IPS-NIHi11 (cell line): ENCODE measurements at regions not wholly inside any gene's neighbourhood (a gene's known extent, or its start where the extent isn't known, plus 50 kb on each side); places are given as distances from the start of the nearest gene placed in this dataset.

Source experiments
- DNase-seq: peaks from one replicate; pipeline ENCODE4 v3.0.0; 2012; ENCODE audit warnings: mixed read lengths, low spot score

DNA sequence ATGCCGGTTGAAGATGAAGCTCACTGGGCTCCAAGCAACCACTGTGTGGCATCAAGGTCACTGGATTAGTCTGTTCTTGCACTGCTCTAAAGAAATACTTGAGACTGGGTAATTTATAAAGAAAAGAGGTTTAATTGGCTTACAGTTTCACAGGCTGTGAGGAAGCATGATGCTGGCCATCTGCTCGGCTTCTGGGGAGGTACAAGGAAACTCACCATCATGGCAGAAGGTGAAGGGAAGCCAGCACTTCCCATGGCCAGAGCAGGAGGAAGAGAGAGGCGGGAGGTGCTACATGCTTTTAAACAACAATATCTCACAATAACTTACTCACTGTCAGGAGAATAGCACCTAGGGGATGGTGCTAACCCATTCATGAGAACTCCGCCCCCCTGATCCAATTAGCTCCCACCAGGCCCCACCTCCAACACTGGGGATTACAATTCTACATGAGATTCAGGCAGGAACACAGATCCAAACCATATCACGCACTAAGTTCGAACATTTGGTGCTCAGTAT lies 109.7 kb upstream of the MGAT5 start:
- DNase-seq: no peak

DNA sequence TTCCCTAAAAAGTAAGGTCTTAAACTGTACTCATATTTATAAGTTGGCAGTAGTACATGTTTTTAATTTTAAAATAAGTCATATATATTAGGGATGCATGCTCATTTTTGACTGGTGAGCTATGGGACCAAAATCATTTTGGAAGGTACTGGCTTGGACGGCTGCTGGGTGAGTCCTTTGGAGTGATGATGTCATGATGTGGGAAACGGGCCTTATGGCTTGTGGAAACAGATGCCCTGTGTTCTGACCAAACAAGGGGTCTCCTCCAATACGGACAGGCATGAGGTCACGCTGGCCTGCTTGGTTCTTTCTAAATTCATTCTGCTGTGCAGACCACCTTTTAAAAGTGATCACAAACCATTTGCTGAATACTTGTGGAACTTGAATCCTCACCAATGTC lies 109.2 kb upstream of the MGAT5 start:
- no peak for DNase-seq

DNA sequence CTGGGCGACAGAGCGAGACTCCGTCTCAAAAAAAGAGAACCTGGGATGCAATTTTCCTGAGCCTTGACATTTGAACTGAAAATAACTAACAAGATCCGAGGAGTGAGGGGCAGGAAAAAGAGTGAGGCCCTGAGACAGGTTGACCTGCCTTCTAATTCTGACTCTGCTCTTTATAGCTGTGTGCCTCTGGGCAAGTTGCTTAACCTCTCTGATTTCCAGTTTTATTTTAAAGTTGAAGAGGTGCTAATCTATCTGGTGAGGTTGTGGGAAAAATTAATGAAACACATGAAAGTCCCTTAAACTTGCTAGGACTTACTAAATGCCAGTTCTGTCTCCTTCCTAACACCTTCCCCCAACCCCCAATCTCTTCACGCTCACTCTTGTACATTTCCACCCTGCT lies 108.4 kb upstream of the MGAT5 start:
- DNase-seq: no peak

DNA sequence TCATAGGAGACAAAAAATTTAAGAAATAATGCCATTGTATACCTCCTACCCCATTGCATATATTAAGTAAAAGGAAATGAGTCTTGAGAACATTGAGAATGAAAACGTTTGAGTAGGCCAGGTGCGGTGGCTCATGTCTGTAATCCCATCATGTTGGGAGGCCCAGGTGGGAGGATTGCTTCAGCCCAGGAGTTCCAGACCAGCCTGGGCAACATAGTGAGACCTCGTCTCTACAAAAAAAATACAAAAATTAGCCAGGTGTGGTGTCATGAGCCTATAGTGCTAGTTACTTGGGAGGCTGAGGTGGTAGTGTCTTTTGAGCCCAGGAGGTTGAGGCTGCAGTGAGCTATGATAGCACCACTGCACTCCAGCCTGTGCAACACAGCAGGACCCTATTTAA lies 107.7 kb upstream of the MGAT5 start:
- DNase-seq: no peak

DNA sequence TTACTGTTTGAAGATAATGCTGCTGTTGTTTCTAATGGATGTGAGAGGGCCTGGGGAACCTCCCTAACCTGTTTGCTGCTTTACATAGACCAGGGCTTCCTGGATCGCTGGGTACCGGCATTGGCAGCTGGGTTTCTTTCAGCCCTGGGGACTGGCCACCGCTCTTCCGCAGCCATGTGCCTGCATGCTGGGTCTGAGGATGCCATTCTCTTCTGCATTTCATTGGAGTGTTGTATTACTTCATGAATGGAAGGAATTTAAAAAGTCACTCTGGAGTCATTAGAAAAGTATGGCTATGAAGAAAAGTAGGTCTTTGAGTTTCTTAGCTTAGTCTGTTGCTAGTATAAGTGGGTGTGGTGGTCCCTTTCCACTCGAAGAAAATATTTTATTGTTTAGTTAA lies 107.3 kb upstream of the MGAT5 start:
- DNase-seq: no peak

DNA sequence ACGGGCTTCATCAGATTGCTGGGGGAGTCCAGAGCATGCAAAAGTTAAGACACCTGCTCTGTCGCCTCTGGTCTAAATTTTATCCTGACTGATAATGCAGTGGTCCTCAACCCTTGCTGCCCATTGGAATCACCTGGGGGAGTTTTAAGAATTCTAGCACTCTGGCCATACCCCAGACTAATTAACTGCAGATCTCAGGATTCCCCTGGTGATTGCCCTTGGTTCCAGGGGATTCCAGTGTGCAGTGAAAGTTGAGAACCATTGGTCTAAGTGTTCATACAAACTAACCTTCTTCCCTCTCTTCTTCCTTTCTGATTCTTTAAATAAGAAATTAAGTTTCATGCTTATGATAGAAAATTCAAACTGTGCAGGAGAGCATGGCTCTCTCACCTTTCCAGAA lies 105.7 kb upstream of the MGAT5 start:
- DNase-seq: no peak

DNA sequence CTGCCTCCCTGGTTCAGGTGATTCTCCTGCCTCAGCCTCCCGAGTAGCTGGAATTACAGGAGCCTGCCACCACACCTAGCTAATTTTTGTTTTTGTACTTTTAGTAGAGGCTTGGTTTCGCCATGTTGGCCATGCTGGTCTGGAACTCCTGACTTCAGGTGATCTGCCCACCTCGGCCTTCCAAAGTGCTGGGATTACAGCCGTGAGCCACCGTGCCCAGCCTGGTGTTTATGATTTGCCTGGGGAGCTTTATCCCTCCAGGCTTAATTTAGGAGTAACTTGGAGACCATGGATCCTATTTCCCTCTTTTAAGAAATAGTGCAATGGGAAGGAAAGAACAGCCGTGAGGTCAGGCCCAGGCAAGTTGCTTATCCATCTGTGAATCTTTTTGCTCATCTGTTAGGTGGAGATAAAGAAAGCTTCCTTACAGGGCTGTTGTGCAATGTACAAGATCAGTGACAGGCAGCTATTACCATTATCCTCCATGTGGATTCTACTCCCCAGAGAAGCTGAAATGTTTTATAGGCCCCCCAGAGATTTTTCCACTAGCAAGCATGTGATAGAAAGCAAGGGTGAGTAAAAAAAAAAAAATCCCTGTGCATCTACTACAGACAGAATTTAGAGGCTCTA lies 104.9 kb upstream of the MGAT5 start:
- DNase-seq: no peak

DNA sequence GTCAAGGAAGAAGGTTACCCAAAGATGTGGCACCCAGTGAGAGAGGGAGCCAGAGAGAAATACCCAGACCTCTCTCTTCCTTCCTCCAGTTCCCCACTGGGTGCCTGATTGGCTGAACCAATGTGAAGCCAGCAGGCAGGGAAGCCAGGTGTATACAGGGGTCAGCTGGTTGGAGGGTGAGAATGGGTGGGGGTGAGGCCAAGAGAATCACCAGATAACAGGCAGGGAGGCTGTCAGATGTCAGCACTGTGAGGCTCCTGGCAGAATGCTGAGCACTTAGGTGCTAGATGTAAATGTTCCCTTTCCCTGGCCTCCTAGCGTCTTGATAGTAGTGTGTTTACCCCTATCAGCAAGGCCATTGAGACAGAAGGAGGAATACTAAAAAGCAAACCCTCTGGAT lies 104.0 kb upstream of the MGAT5 start:
- no peak for DNase-seq

DNA sequence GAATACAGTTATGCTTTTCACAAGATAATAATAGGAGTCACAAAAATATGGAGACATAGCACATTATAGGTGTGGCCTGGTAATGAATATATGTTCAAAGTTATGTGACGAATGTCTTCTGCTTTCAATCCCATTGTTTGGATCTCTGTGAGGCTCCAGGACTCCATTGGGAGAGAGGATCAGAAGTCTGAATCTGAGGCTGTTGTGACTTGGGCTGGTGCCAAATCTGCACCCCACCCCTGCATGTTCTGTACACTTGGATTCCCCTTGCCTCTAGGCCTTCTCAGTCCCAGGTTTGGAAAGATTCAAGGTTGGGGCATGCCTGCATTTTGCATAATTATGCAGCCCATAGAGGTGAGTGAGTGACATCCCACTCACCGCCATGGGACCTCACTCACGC lies 103.1 kb upstream of the MGAT5 start:
- DNase-seq: no peak

DNA sequence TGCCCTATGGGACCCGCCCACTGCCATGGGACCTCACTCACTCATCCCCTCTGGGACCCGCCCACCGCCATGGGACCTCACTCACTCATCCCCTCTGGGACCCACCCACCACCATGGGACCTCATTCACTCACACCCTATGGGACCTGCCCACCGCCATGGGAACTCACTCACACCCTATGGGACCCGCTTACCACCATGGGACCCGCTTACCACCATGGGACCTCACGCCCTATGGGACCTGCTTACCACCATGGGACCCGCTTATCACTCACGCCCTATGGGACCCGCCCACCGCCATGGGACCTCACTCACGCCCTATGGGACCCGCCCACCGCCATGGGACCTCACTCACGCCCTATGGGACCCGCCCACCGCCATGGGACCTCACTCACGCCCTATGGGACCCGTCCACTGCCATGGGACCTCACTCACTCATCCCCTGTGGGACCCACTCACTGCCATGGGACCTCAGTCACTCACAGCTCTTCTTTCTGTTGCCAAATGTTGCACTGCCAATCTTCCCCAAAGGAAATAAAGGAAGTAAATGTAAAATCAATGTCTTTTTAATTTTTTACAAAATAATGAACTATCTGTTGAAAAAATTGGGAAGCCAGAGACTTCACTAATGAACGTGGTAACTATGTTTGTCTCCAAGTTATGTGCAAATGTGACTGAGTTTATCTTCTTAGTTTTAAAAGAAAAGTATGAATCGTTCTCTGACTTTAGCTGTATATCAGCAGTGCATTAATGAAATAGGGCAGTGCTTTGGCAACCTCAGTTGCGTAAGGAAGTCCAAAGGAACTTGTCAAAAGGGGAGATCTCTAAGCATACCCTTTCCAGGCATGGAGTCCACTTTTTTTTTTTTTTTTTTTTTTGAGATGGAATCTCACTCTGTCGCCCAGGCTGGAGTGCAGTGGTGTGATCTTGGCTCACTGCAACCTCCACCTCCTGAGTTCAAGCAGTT lies 101.5 kb upstream of the MGAT5 start:
- no peak for DNase-seq

DNA sequence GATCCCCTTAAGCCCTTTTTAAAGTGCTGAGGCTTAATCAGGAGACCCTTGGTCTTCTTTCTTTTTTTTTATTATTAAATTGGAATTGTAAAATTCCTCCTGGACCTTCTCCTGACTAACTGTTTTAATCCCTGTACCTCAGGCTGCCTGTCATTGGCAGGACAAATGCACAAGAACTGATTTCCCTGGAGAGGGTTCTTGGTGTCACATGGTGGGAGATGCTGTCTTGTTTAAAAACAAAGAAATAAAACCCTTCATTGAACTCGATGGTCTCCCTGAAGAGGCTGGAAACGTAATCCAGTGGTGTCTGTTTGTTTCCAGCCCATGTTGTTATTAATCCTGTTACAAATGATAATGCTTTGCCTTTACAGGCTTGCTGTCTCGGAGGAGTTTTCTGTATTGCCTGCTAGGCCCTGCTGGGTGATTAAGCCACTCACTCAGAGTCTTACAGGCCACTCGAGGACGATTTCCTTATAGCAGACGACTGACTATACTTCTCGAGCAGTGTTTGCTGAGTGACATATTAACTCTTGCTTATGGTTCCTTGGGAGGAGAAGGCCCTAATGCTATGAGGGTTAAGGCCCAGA lies 100.5 kb upstream of the MGAT5 start:
- DNase-seq: no peak

DNA sequence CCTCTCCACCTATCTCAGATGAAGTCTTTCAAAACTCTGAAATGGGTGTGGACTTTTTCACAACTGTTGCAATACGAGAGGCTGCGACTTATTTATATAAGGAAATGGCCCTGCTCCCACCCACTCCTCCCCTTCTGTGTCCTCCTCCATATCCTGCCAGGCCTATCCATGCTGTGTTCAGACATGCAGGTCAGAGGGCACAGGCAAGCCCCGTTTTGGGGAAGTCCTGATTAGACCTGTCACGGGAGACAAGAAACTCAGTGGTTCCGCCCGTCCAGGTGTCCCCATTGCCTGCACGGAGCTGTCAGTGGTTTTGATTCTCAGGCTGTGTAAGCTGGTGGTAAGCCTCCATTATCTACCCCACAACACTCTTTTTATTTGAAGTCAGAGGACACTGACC lies 99.6 kb upstream of the MGAT5 start:
- DNase-seq: no peak

DNA sequence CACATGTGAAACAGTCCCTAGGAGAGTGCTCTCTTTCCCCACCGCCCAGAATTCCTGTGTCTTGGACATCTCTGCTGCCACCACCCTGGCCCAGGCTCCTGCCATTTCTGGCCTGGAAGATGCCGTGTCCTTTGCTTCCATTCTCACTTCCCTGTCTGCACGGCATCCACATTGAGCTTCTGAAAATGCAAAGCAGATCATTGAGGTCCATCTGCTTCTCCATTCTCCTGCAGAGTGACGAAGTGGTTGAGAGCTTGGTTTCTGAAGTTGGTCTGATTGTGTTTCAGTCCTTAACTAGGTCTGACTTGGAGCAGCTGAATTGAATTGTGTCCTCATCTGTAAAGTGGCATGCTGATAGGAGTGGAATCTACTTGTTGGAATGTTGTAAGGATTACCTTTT lies 98.7 kb upstream of the MGAT5 start:
- DNase-seq: no peak

DNA sequence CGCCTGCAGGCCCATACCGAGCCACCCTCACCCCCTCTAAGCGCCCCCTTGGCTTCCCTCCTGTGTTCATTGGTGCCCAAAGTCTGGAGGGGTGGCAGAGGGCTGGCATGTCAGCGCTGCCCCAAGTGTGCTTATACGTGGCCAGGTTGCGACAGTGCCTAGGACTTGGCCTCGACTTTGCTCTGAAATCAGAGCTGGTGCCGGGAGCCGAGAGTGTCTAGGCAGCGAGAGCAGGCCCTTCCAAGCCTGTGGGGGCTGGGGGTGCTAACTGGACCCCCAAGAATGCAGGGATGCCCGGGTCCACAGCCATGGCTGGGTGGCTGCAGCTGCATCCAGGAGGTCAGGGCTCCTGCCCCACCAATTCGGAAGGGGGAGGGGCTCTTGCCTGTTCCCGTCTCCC lies 95.6 kb upstream of the MGAT5 start:
- no peak for DNase-seq

DNA sequence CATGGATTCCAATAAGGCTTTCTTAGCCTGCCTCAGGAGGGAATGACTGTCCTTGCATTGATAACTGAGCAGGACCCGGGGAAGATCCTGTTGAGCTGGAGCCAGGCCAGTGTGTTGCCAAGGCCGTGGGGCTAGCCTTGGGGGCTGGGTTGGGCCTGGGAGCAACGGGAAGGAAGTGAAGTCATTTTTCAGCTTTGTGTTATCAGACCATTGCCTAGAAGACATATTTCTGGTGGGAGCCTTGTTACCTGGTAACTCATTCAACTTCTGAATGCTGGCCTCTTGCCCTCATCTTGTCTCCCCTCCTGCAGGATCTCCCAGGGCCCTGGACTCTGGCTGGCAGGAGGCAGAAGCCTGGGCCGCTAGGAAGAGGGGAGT lies 92.7 kb upstream of the MGAT5 start:
- no peak for DNase-seq

DNA sequence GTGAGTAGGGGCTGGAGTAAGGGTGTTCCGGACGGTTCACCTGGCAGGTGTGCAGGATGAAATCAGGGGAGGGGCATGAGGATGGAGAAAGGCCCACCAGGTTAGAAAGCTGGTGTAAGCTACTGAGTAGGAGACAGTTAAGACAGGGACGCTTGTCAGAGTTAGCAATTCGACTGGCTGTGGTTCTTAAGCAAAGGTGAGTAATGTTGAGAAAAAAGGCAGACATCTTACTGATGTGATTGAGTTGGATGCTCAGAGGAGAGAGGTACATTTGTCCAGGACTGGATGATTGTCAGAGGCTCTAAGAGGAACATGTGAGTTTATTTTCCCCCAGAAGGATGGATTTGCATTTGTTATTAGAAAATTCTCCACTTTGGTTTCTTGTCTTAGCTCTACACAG lies 90.5 kb upstream of the MGAT5 start:
- DNase-seq: no peak

DNA sequence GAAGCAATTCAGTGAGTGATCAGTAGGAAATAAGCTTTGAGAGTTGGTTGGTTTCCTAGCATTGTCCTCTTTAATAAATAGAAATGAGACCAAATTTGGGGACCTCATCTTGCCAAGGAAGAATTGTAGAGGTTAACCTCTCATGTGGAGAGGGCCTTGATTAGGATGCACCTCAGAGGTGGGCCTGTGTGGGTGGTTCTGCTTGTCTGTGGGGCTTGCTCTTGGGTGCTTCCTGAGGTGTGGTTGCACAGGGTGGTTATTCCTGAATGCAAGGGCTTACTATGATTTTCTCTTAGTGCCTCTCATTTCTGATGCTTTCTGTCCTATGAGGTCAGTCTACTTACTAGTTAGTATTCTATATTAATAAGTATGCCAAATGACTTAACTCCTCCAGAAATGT lies 89.6 kb upstream of the MGAT5 start:
- no peak for DNase-seq

DNA sequence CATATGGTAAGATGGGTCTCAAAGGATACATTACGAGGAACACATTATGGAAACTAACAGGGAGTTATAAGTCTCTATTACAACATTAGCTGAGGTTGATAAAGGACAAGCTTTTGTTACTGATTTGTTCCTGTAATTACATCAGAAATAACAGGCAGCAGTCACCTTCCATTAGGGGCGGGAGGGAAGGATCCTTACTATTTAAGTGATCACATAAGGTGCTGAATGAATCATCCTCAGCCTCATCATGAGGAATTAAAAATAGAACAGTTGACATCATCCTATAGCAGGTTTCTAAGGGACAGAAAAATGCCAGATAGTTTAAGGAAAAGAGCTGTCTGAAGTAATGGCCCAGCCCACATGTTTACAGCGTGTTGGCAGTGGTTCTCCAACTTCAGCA lies 86.9 kb upstream of the MGAT5 start:
- DNase-seq: no peak

DNA sequence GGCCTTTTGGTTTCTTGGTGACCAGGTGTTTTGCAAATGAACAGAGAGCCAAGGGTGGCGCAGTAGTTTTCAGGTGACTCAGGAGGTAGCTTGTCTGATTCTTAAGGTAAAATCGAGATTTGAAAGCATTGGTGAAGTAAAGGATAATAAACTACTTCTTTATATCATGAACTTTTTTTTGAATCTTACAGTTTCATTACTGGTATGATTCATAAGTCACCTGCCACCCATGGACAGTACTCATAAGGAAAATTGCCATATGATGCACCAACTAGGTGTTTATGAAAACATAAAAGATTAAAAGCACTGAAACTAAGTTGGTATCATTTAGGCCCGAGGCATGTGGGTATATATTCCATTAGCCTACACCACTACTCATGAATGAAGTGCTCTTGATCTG lies 84.1 kb upstream of the MGAT5 start:
- DNase-seq: no peak

DNA sequence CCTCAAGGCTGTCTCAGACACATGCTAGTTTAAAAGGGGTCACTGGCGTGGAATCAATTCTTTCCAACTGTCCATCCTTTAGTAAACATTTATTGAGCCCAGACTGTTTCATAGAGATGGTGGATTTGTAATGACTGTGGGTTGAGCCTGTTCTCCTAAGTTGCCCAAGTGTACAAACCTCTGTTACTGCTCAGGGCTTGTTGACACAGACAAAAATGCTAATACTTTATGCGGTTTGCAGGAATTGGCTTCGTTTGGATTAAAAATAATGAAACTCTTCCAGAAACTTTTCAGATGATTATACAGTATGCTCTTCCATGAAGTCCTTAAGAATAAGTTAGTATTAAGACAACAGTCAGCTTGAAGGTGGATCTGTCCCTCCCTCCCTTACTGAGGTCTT lies 83.6 kb upstream of the MGAT5 start:
- no peak for DNase-seq

DNA sequence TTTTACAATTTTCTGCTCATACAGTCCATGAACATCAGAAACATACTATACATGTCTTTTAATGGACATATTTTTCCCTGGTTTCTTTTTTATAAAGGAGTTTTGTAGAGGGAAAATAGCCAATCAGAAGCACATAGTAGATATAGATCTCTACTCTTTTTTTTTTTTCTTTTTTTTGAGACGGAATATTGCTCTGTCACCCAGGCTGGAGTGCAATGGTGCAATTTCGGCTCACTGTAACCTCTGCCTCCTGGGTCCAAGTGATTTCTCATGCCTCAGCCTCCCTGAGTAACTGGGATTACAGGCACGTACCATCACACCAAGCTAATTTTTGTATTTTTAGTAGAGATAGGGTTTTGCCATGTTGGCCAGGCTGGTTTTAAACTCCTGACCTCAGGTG lies 83.2 kb upstream of the MGAT5 start:
- no peak for DNase-seq

DNA sequence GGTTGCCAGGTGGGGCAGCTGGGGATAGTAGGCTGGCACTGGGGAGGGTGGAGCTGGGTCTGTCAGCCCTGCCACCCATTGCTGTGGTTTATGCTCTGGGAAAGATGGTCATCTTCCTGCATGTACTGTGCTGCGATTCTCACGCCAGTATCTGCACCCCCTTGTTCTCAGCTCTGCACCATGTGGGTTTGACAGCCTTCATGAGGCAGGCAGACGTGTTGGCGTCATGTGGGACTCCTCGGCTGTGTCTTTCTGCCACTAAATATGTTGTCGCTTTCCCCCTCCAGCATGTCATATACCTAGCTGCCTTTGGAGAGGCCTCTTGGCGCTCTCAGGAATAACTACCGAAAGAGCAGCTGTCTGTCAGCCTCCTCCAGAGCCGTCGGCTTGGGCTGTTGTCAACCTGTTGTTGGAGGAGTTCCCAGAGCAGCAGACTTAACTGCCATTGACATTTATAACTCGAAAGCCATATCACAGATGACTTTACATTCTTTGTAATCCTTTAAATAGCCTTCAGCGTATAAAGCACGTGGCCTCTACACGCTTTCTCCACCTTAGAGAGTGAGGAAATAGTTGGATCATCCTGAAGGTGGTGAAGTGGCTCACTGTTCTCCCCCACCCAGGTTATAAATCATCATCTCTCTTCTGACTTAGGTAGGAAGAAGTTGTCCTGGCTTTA lies 80.4 kb upstream of the MGAT5 start:
- no peak for DNase-seq

DNA sequence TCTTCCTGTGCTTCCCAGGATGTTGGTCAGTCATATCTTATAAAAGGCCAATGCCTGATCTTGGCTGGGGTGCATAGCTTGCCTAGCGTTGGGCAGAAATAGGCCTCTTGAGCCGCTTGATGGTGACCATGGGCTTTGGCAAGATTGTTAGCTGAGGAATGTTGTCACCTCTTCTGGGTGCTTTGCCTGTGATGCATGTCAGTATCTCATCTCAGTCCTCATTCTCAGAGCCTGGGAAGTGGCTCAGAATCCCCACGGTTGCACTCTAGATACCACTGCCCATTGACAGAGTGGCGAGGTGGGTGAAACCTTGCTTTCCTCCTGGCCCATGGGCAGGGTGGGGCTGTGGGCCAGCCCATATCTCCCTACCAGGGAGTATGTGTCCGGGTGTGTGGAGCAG lies 79.2 kb upstream of the MGAT5 start:
- no peak for DNase-seq
